GM21360 (cell line): ENCODE measurements at regions not wholly inside any gene's neighbourhood (a gene's known extent, or its start where the extent isn't known, plus 50 kb on each side); places are given as distances from the start of the nearest gene placed in this dataset.

Source experiments
- ATAC-seq: cut with Tn5 transposase; IDR thresholded peaks from one replicate; pipeline ENCODE4 v1.9.1; 2021; ENCODE audit warnings: mild to moderate bottlenecking, moderate library complexity; ENCODE audit not compliant: unreplicated experiment

DNA sequence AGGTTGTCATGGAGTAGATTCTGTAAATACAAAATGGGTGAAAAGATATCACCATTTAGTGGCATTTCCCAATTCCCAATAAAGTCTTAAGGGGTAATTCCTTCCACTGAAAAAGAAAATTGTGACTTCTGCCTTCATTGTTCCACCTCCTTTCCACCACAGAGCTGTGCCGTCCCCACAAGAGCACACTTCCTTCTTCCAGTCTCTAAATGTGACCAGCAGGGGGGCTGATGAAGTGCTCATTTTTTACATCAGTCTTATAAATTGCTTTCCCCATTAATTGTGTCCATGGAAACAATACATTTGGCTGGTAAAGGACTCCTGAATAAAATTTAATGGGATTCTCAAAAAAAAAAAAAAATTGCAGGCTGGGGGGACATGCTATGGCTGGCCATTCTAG lies 260.8 kb upstream of the PSMD7 start:
- ATAC-seq = no peak

GRCh38 chr16:74034862-74035261 lies 261.8 kb upstream of the PSMD7 start:
- ATAC-seq = no peak

GRCh38 chr16:74034200-74034599 lies 262.4 kb upstream of the PSMD7 start:
- no peak for ATAC-seq

DNA sequence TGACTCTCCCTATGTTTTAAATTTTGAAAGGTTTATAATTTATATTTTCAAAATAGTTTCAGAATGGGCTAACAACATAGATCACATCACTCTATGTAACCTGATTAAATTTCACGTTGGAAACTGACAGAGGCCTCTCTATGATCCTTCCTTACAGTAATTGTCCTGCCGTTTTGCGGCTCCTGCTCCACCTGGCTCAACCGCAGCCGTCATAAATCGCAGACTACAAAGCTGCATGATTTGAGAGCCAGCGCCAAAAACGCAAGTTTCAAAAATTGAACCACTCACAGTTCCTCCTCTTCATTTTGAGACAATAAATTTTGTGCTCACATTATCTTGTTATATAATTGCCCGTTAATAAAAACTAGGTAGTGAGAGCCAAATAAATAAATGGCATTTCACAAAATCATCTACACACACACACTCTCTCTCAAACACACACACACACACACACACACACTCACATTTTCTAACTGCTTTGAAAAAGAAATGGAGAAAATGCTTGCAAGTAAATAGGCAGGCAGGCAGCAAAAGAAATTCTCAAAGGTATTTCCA lies 263.1 kb upstream of the PSMD7 start:
- no peak for ATAC-seq

DNA sequence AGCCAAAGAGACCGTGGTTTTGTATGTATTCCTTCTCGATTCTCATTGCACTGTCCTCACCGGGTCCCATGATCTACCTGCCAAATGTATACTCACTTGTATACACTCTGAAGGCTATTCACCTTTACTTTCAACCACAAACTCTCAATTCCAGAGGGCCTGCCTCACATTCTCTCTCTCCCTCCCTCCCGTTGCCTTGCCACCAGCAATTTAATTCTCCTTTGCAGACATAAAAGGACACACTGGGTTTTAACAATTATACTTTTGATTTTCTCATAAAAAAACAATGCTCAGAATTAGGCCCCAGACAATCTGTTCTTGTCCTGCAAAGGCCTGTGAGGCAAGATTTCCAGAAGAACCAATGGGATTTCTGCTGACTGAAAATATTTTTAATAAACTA lies 265.1 kb upstream of the PSMD7 start:
- ATAC-seq = no peak

DNA sequence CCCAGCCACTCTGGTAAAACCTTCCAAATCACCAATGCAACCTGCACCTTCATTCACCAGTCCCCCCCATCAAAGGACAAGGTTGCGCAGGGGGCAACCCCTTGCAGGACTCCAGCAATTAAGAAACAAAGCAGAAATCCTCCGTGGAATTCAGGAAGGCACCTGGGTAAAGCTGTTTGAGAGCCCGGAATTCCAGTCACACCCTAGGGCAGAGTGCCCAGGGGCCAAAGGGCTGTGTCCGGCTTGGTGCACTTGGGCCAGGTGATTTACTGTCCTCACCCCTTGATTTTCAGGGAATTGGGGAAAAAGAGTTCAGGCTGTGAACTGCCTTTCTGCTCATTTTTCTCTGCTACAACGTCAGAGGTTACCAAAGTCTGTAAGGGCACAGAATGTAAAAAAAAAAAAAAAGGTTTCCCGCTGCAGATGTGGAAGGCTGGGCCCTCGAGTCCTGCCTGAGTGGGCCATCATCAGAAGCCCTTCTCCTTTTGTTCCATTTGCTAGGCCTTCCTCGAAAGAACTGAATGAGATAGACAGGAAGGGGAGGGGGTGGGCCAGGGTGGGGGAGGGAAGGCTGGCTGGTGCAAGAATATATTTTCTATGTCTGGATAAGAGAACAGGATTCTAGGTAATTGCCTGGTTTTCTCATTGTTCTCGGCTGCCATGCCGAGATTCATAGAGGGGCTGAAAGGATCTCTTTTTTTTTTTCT lies 266.5 kb upstream of the PSMD7 start:
- ATAC-seq = no peak

DNA sequence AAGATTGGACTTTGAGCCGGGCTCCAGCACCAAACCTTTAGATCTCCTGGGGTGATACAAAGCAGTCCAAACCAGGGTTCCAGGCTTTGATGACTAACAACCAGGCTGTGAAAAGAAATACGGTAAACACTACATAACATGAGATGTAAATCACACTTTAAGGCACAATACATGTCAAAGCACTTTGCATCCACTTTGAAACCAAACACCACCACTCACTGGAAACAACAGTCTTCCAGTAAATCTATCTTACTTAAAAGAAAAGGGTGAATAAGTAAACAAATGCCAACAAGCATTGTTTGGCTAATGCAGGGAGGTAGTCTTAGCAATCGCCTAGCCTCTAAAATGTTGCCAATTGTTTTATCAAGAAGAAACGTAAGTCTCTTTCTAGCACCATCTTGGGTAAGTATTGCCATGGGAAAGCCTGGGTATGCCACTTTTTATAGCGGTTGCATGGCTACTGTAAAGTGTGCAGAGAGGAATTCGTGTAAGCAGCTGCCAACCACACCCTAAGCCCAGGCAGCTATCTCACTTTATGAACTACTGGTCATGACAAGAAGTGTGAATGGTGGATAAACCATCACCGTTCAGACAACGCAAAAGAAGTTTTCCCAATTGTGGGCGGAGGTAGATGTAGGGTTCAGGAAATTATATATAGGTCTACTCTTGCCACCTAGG lies 267.4 kb upstream of the PSMD7 start:
- no peak for ATAC-seq

DNA sequence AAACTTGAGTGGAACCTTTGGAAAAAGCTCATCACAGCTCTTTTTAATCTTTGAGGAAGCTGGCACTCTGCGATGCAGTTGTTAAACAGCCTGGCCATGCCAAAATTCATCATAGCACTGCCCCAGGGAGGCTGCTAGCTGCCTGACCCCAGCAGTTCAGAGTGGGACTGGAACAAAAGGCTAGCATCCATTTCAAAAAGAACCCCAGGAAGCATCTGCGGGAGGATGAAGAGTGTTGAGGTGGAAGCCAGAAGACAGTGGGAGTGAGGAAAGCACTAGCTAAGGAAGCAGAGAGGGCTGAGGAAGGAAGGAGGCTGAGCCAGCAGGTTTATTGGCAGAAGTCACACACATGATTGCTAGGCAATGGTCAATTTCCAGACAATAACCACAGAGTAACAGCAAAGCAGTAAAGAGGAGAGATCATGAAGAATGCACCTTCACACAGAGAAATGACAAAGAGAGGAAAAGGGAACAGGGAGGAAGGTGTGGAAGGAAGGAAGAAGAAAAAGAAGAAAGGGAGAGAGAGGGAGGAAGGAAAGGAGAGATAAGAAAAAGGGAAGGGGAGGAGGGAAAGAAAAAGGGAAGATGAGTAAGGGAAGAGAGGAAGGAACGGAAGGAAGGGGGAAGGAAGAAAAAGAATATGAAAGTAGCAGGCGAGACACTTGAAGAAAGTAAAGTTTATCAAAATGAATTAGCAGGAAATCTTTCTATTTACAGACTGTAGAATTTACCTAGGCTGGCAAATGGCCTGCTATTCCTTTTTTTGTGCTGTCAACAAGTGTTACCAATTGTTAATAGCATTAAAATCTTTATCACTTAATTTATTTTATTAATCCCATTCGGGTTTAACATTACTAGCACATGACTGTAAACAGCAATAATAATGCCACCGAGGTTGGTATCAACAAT lies 270.0 kb upstream of the PSMD7 start:
- no peak for ATAC-seq

- ATAC-seq = no peak
These were observed 271.7 kb upstream of the PSMD7 start for GRCh38 chr16:74024953-74025352.

DNA sequence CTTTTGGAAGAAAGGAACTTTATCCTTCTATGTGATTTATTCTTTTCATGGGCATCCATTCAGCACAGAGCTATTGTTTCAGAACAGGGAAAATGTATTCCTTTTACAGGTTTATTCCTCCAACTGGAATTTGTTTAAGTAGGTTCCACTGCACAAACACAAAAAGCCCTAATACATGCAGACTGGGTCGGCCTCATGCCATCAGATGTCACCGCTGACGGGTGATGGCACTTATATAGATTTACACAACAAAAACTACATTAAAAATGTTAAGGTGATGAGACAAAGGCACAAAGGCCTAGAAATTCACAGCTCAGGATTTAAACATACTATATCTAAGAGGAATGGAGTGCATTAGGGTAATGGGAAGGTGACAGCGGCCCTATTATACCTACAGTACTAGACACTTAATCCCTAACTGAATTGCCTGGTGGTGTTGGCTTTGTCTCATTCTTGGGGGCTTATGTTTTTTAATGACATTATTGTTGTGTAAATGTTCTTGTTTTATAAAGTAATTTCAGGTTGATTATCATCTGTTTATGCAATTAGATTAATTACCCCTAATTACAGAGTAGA lies 276.4 kb upstream of the PSMD7 start:
- ATAC-seq = no peak

GRCh38 chr16:74019612-74020011 lies 277.0 kb upstream of the PSMD7 start:
- no peak for ATAC-seq

- no peak for ATAC-seq
These were observed 280.7 kb upstream of the PSMD7 start for GRCh38 chr16:74015953-74016352.

- no peak for ATAC-seq
These were observed 297.9 kb upstream of the PSMD7 start for GRCh38 chr16:73998707-73999106.

DNA sequence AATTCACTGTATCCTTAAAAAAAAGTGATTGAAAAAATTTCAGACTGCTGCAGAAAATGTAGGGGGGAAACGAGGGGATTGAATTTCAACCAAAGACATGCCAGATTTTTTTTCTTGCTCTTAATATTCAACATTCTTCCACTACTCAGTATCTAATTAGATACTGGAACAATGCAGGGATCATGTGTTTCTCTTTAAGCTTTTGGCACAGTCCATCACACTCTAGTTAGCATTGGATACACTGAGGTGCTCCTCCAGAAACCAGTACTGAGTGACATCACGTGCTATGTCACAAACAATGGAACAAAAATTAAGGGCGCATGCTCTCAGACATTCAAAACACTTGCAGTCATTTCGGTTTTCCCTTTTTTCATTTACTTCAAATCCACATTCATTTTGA lies 298.6 kb upstream of the PSMD7 start:
- no peak for ATAC-seq

DNA sequence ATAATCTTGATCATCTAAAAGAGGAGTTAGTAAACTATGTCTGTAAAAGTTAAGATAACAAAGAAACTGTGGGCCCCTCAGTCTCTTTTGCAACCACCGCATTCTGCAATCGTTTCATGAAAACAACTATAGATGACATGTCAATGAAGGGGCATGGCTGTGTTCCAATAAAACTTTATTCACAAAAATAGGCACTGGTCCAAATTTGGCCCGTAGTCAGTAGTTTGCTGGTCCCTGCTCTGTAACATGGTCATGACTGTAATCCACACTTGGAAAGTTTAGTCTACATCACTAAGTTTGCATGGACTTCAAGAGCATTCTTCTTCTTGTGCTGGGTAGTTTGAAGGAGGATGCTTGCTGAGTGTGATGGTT lies 299.3 kb upstream of the PSMD7 start:
- ATAC-seq = no peak

GRCh38 chr16:73996624-73997339 lies 299.8 kb upstream of the PSMD7 start:
- no peak for ATAC-seq

- no peak for ATAC-seq
These were observed 302.7 kb upstream of the PSMD7 start for GRCh38 chr16:73993878-73994277.

DNA sequence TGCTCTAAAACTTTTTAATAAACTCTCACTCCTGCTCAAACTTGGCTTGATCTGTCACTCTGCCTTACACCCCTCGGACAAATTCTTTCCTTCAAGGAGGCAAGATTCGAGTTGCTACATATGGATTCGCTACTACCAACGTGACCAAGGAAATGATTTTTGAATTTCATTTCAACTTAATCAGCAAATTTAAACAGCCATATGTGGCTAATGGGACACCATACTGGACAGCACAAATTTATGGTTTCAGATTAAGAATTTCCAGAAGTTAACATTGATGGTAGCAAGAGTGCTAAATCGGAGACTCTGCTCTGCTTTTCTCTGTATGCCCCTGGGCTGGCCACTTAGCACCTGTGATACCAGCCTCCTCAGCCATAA lies 318.2 kb upstream of the PSMD7 start:
- ATAC-seq = no peak

DNA sequence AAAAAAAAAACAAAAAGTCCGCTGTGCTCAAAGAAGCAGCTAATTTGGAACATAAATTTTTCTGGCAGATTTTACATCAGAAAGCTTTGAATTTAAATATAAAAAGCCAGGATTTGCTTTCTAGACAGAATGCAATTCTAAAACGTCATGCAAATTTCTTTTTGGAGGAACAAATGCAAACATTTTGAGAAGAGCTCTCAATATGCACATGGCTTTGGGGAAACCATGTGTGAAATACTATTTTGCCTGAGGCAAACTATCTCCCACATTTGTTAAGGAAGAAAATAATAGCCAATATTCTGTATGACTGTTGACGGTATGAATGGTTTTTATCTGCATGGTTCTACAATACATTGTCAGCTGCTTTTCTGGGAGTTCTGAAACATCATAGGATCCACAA lies 320.0 kb upstream of the PSMD7 start:
- no peak for ATAC-seq

GRCh38 chr16:73973174-73973573 lies 323.4 kb upstream of the PSMD7 start:
- no peak for ATAC-seq

GRCh38 chr16:73966851-73967250 lies 329.8 kb upstream of the PSMD7 start:
- no peak for ATAC-seq
